Stimulated activated CD8-positive, alpha-beta memory T cell treated with anti-CD3 and anti-CD28 coated beads, Interleukin-12 subunit alpha, Interleukin-12 subunit beta, amount 100 ng/mL, for 24 hours (primary cell): ENCODE measurements at regions not wholly inside any gene's neighbourhood (a gene's known extent, or its start where the extent isn't known, plus 50 kb on each side); places are given as distances from the start of the nearest gene placed in this dataset.
"Not testable (repeated sequence)": the region's sequence is repeated elsewhere in the genome, so short reads cannot be mapped to it uniquely, and the experiment has no call there.

Experiments
- DNase-seq: peaks from one replicate; pipeline ENCODE4 v3.0.0-alpha.2; 2020; ENCODE audit errors: extremely low read depth

GRCh38 chr3:106120356-106120755 is 251.5 kb upstream of the CBLB start:
- no peak for DNase-seq

- DNase-seq: no peak
Measured at GRCh38 chr3:106121491-106122289, 252.9 kb upstream of the CBLB start.

GRCh38 chr3:106124818-106125217 is 256.0 kb upstream of the CBLB start:
- no peak for DNase-seq

- DNase-seq: no peak
Measured at GRCh38 chr3:106125321-106125720, 256.5 kb upstream of the CBLB start.

GRCh38 chr3:106126067-106126845 is 257.4 kb upstream of the CBLB start:
- no peak for DNase-seq

- DNase-seq: no peak
Measured at GRCh38 chr3:106126846-106127235, 258.0 kb upstream of the CBLB start.

GRCh38 chr3:106129939-106130338 is 261.1 kb upstream of the CBLB start:
- no peak for DNase-seq

- no peak for DNase-seq
Measured at GRCh38 chr3:106130384-106131198, 261.8 kb upstream of the CBLB start.

GRCh38 chr3:106135451-106136160 is 266.8 kb upstream of the CBLB start:
- no peak for DNase-seq

- no peak for DNase-seq
Measured at GRCh38 chr3:106139826-106140225, 271.0 kb upstream of the CBLB start.

- DNase-seq: no peak
Measured at GRCh38 chr3:106140431-106140830, 271.6 kb upstream of the CBLB start.

- DNase-seq: no peak
Measured at GRCh38 chr3:106144030-106144429, 275.2 kb upstream of the CBLB start.

- not testable (repeated sequence) for DNase-seq
Measured at GRCh38 chr3:106148440-106149082, 279.7 kb upstream of the CBLB start.

- DNase-seq: no peak
Measured at GRCh38 chr3:106157411-106157810, 288.6 kb upstream of the CBLB start.

- DNase-seq: no peak
Measured at GRCh38 chr3:106160396-106160795, 291.6 kb upstream of the CBLB start.

GRCh38 chr3:106161246-106161645 is 292.4 kb upstream of the CBLB start:
- no peak for DNase-seq

- DNase-seq: no peak
Measured at GRCh38 chr3:106167728-106168127, 298.9 kb upstream of the CBLB start.

GRCh38 chr3:106168962-106169750 is 300.3 kb upstream of the CBLB start:
- DNase-seq: no peak

GRCh38 chr3:106170636-106171035 is 301.8 kb upstream of the CBLB start:
- no peak for DNase-seq

- no peak for DNase-seq
Measured at GRCh38 chr3:106172101-106172500, 303.3 kb upstream of the CBLB start.
